Vagina (tissue), 2 donors: ENCODE measurements at regions not wholly inside any gene's neighbourhood (a gene's known extent, or its start where the extent isn't known, plus 50 kb on each side); places are given as distances from the start of the nearest gene placed in this dataset.

Experiments
- DNase-seq, 2 donors: peaks; one replicate each; pipeline ENCODE4 v3.0.0-alpha.2; 2017; ENCODE audit errors: extremely low spot score in 2 of 2
- H3K27ac ChIP-seq: fragments of 200-600 bp; sonication (generic); one replicate; pipeline ENCODE4 v1.5.1; 2019
- H3K27me3 ChIP-seq: fragments of 200-600 bp; sonication (generic); one replicate; pipeline ENCODE4 v1.5.1; 2019
- H3K36me3 ChIP-seq, 2 donors: fragments of 200-600 bp; sonication (generic); one replicate each; pipeline ENCODE4 v1.5.1; 2017 to 2019
- H3K4me1 ChIP-seq: fragments of 200-600 bp; sonication (generic); one replicate; pipeline ENCODE4 v1.5.1; 2019
- H3K4me3 ChIP-seq, 2 donors: fragments of 200-600 bp; sonication (generic); 1 replicate in 1 of 2; 2 replicates in 1 of 2; pipeline ENCODE4 v1.5.1; 2016 to 2019
- H3K9me3 ChIP-seq: fragments of 200-600 bp; sonication (generic); one replicate; pipeline ENCODE4 v1.5.1; 2019
- CTCF ChIP-seq, 3 experiments: fragments of 450-650 bp in 2 of 3; fragments of 200-600 bp in 1 of 3; sonication (generic) in 1 of 3; IDR thresholded peaks; one replicate each; pipeline ENCODE4 v1.5.1; 2017 to 2019; ENCODE audit warnings: antibody characterized with exemption in 3 of 3, mild to moderate bottlenecking in 2 of 3, moderate library complexity in 2 of 3
- POLR2A ChIP-seq, 2 donors: fragments of 450-650 bp; IDR thresholded peaks; one replicate each; pipeline ENCODE4 v1.6.1; 2017; ENCODE audit warnings: antibody characterized with exemption in 2 of 2, mild to moderate bottlenecking in 2 of 2, moderate library complexity in 2 of 2
- POLR2AphosphoS5 ChIP-seq, 2 donors: sonication (generic); formaldehyde crosslinking; IDR thresholded peaks; one replicate each; pipeline ENCODE4 v1.9.0; 2017; ENCODE audit warnings: antibody characterized with exemption in 2 of 2, mild to moderate bottlenecking in 2 of 2, low read depth in 1 of 2; ENCODE audit not compliant: insufficient read depth in 1 of 2
- intact Hi-C: fragments of 100-400 bp; cut with DNase I; formaldehyde crosslinking; loops from one replicate; pipeline ENCODE4 v1.15.1; 2023

- H3K4me3 ChIP-seq = no peak overlapping the region
- H3K27ac ChIP-seq = no peak overlapping the region
- peaks cover 3% of the 10 kb centered on the region for H3K27me3 ChIP-seq
- no peak for TF ChIP-seq POLR2A (IDR thresholded peaks at IDR 0.05)
- no peak for TF ChIP-seq CTCF (IDR thresholded peaks at IDR 0.05)
- no peak for TF ChIP-seq POLR2AphosphoS5 (IDR thresholded peaks at IDR 0.05; ENCODE audit: insufficient read depth in 1 of 2, low read depth in 1 of 2)
- no peak for DNase-seq
- intact Hi-C loops = no loop called here
- H3K36me3 ChIP-seq = no peaks in the 10 kb centered on the region
- peaks cover 10% of the 10 kb centered on the region for H3K4me1 ChIP-seq
- H3K9me3 ChIP-seq = no peaks in the 10 kb centered on the region
Measured at GRCh38 chr3:10702961-10703740, 112.9 kb upstream of the SLC6A11 start.

GRCh38 chr3:10703875-10704274 lies 112.2 kb upstream of the SLC6A11 start:
- Histone ChIP-seq H3K4me1 (peaks cover 10% of the 10 kb centered on the region), H3K4me3 (no peak overlapping the region), H3K27ac (no peak overlapping the region), H3K27me3 (peaks cover 3% of the 10 kb centered on the region), H3K36me3 (no peaks in the 10 kb centered on the region), H3K9me3 (no peaks in the 10 kb centered on the region)
- DNase-seq = no peak
- intact Hi-C loops = no loop called here
- TF ChIP-seq CTCF (IDR thresholded peaks at IDR 0.05) = no peak
- no peak for TF ChIP-seq POLR2A (IDR thresholded peaks at IDR 0.05)
- TF ChIP-seq POLR2AphosphoS5 (IDR thresholded peaks at IDR 0.05; ENCODE audit: insufficient read depth in 1 of 2, low read depth in 1 of 2) = no peak

- no peak overlapping the region for H3K27ac ChIP-seq
- intact Hi-C loops = no loop called here
- no peaks in the 10 kb centered on the region for H3K36me3 ChIP-seq
- H3K4me3 ChIP-seq = no peak overlapping the region
- H3K9me3 ChIP-seq = no peaks in the 10 kb centered on the region
- H3K4me1 ChIP-seq = peaks cover 10% of the 10 kb centered on the region
- DNase-seq = no peak
- TF ChIP-seq POLR2A (IDR thresholded peaks at IDR 0.05) (no peak), CTCF (IDR thresholded peaks at IDR 0.05) (no peak), POLR2AphosphoS5 (IDR thresholded peaks at IDR 0.05; ENCODE audit: insufficient read depth in 1 of 2, low read depth in 1 of 2) (no peak)
- H3K27me3 ChIP-seq = peaks cover 3% of the 10 kb centered on the region
Measured at GRCh38 chr3:10706156-10706739, 109.8 kb upstream of the SLC6A11 start.

GRCh38 chr3:10706740-10707399 lies 109.2 kb upstream of the SLC6A11 start:
- Histone ChIP-seq H3K27ac (no peak overlapping the region), H3K27me3 (peaks cover 3% of the 10 kb centered on the region), H3K4me3 (peak overlapping the region; percentile 27 to 35), H3K9me3 (no peaks in the 10 kb centered on the region), H3K36me3 (no peaks in the 10 kb centered on the region), H3K4me1 (peaks cover 10% of the 10 kb centered on the region)
- DNase-seq = no peak
- intact Hi-C loops = no loop called here
- no peak for TF ChIP-seq CTCF (IDR thresholded peaks at IDR 0.05)
- no peak for TF ChIP-seq POLR2AphosphoS5 (IDR thresholded peaks at IDR 0.05; ENCODE audit: insufficient read depth in 1 of 2, low read depth in 1 of 2)
- TF ChIP-seq POLR2A (IDR thresholded peaks at IDR 0.05) = no peak
